Cardiac muscle cell (in vitro differentiated cells and primary cell): ENCODE measurements at regions not wholly inside any gene's neighbourhood (a gene's known extent, or its start where the extent isn't known, plus 50 kb on each side); places are given as distances from the start of the nearest gene placed in this dataset.

Source experiments
- DNase-seq, 2 donors: peaks; one replicate each; pipeline versions ENCODE4 v3.0.0 to v3.0.0-alpha.2; 2010 to 2017; ENCODE audit warnings: low read depth in 1 of 2, low spot score in 1 of 2
- H3K27ac ChIP-seq: fragments of 200-600 bp; sonication (generic); 2 replicates; pipeline ENCODE4 v1.5.1; 2016
- H3K27me3 ChIP-seq: fragments of 200-600 bp; sonication (generic); 2 replicates; pipeline ENCODE4 v1.6.0; 2016; ENCODE audit warnings: control low read depth
- H3K36me3 ChIP-seq: fragments of 200-600 bp; sonication (generic); 2 replicates; pipeline ENCODE4 v1.5.1; 2016; ENCODE audit warnings: control low read depth
- H3K4me1 ChIP-seq: fragments of 200-600 bp; sonication (generic); 2 replicates; pipeline ENCODE4 v1.8.1; 2017; ENCODE audit warnings: low read depth, mild to moderate bottlenecking, mixed run types
- H3K4me3 ChIP-seq: fragments of 200-600 bp; sonication (generic); 2 replicates; pipeline ENCODE4 v1.5.1; 2016; ENCODE audit warnings: mild to moderate bottlenecking
- H3K9me3 ChIP-seq: fragments of 200-600 bp; sonication (generic); 2 replicates; pipeline ENCODE4 v1.5.1; 2017; ENCODE audit warnings: low read depth, mild to moderate bottlenecking, control low read depth
- CTCF ChIP-seq: IDR thresholded peaks from 2 replicates; pipeline ENCODE4 v1.5.1; 2012; ENCODE audit warnings: low read depth, mild to moderate bottlenecking, low read length

- H3K4me1 ChIP-seq, result peaks cover 19% of the 10 kb centered on the region
- TF ChIP-seq CTCF, result no peak
- H3K36me3 ChIP-seq, result no peaks in the 10 kb centered on the region
- DNase-seq, result no peak
- no peak overlapping the region for H3K27ac ChIP-seq
- H3K9me3 ChIP-seq, result no peaks in the 10 kb centered on the region
- no peaks in the 10 kb centered on the region for H3K27me3 ChIP-seq
- no peak overlapping the region for H3K4me3 ChIP-seq
Measured at GRCh38 chr6:51494342-51494741, 593.1 kb downstream of the PKHD1 start.

DNA sequence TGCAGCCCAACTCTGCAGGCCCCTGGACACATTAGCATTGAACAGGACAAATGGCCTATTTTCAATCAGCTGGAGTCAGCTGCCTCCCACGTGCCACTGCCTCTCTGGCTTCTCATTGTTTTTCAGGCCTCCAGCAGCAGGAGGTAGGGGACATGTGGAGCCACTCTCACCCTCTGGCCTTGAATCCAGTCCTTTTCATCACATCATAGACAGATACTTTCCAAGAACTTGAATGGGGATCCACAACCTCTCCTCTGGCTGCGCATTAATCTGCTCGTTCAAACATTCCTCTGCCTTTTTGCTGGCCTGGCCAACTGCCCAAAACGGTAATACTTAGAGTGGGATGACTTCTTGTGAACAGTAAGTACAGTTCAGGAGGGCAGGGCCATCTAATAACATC, 592.3 kb downstream of the PKHD1 start:
- no peak for DNase-seq
- peaks cover 19% of the 10 kb centered on the region for H3K4me1 ChIP-seq
- H3K4me3 ChIP-seq, result no peak overlapping the region
- no peaks in the 10 kb centered on the region for H3K27me3 ChIP-seq
- H3K36me3 ChIP-seq, result no peaks in the 10 kb centered on the region
- TF ChIP-seq CTCF, result no peak
- H3K27ac ChIP-seq, result no peak overlapping the region
- no peaks in the 10 kb centered on the region for H3K9me3 ChIP-seq

DNA sequence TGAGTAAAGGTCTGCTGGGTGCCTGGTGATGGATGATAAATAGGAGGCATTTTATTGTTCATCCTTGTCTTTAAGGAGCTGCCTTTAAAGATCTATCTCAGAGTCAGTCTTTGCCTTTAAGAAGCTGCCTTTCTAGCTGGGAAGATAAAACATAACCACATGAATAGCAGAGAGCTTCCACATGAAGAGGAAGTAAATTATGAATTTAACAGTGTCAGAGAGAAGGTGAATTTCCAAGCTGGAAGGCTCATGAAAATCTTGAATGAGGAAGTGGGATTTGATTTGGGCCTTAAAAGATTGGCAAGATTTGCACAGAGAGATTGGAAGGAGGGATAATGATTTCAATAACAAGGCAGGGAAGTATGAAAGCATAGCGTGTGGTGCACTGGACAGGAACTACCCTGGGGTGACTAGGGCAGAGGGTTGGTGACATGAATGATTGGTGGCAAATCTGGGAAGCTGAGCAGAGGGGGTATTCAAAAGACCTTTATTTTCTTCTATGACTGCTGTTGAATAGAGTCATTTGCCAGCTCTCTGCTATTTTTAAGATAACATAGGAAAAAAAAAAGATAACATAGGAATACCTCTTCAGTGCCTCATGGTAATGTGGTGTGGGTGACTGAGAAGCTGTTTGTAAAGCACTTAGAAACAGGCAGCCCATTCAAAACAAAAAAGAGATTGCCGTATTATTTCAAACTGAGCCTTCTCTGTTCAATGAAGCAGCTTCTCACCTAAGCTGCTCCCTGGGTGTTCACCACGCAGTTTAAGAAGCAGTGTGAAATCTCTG, 591.6 kb downstream of the PKHD1 start:
- no peak for TF ChIP-seq CTCF
- Histone ChIP-seq H3K4me3 (no peak overlapping the region), H3K4me1 (peaks cover 19% of the 10 kb centered on the region), H3K9me3 (no peaks in the 10 kb centered on the region), H3K27me3 (no peaks in the 10 kb centered on the region), H3K36me3 (no peaks in the 10 kb centered on the region), H3K27ac (no peak overlapping the region)
- DNase-seq, result peak in 1 of 2 donors; percentile 38

DNA sequence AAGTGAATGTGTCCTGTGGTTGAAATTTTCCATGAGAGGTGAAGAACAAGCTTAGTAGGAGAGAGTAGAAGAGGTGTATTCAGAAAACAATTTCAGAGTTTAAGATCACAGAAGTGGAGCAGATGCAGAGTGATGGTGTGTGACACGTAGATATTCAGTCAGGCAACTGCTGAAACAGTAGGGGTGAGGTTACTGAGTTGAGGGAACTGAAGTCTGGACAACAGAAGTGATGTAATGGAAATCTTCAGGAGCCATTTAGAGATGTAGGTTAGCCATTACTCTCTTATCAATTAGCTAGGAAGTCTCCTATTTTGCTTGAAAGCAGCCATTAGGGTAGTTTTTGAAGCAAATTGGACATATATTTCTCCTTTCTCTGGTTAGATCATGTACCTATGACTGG, 584.4 kb downstream of the PKHD1 start:
- H3K27me3 ChIP-seq, result no peaks in the 10 kb centered on the region
- no peak for DNase-seq
- TF ChIP-seq CTCF, result no peak

DNA sequence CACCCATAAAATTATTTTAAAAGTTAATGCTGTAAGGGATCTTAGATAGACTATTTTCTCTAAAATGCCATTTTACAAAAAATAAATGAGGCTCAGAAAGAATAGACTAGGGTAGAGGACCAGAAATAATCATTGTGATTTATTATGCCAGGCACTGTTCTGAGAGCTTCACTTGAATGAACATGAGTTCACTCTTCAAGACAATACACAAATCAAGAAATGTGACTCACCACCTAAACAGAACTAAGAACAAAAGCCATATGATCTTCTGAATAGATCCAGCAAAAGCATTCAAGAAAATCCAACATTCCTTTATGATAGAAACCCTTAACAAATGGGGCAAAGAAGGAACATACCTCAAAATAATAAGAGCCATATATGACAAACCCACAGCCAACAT, 582.0 kb downstream of the PKHD1 start:
- no peaks in the 10 kb centered on the region for H3K36me3 ChIP-seq
- H3K9me3 ChIP-seq, result no peaks in the 10 kb centered on the region
- H3K4me1 ChIP-seq, result no peaks in the 10 kb centered on the region
- no peak overlapping the region for H3K27ac ChIP-seq
- no peak for TF ChIP-seq CTCF
- no peak overlapping the region for H3K4me3 ChIP-seq
- no peaks in the 10 kb centered on the region for H3K27me3 ChIP-seq
- no peak for DNase-seq

More for the DNA sequence above, 584.4 kb downstream of the PKHD1 start:
- no peaks in the 10 kb centered on the region for H3K4me1 ChIP-seq
- no peaks in the 10 kb centered on the region for H3K36me3 ChIP-seq
- H3K27ac ChIP-seq, result no peak overlapping the region
- H3K4me3 ChIP-seq, result no peak overlapping the region
- H3K9me3 ChIP-seq, result no peaks in the 10 kb centered on the region
